Lung (tissue), 11 donors: ENCODE measurements at regions not wholly inside any gene's neighbourhood (a gene's known extent, or its start where the extent isn't known, plus 50 kb on each side); places are given as distances from the start of the nearest gene placed in this dataset.

Experiments used
- ATAC-seq: fragments of 200-7000 bp; cut with Tn5 transposase; one replicate; pipeline ENCODE4 v1.9.1; 2020; ENCODE audit warnings: moderate number of reproducible peaks; ENCODE audit not compliant: insufficient read depth, low FRiP score
- DNase-seq, 3 donors: peaks; one replicate each; pipeline ENCODE4 v3.0.0-alpha.2; 2013 to 2017
- H3K27ac ChIP-seq, 2 donors: one replicate each; pipeline ENCODE4 v1.5.1; 2013; ENCODE audit warnings: mild to moderate bottlenecking in 2 of 2, moderate library complexity in 2 of 2, control low read depth in 1 of 2, inconsistent platforms in 1 of 2, low read depth in 1 of 2, low read length in 1 of 2
- H3K27me3 ChIP-seq, 3 donors: one replicate each; pipeline ENCODE4 v1.5.1; 2013; ENCODE audit warnings: low read length in 2 of 3; ENCODE audit not compliant: control insufficient read depth in 3 of 3, insufficient read depth in 3 of 3
- H3K36me3 ChIP-seq, 4 donors: one replicate each; pipeline ENCODE4 v1.5.1; 2013; ENCODE audit warnings: low read length in 4 of 4, mild to moderate bottlenecking in 1 of 4, moderate library complexity in 1 of 4; ENCODE audit not compliant: control insufficient read depth in 4 of 4, insufficient read depth in 4 of 4
- H3K4me1 ChIP-seq, 5 donors: one replicate each; pipeline ENCODE4 v1.5.1; 2013; ENCODE audit warnings: low read length in 5 of 5, mild to moderate bottlenecking in 2 of 5, moderate library complexity in 1 of 5; ENCODE audit not compliant: control insufficient read depth in 5 of 5, insufficient read depth in 5 of 5
- H3K4me3 ChIP-seq: one replicate; pipeline ENCODE4 v1.5.1; 2013; ENCODE audit warnings: mild to moderate bottlenecking, control low read depth, moderate library complexity
- H3K9ac ChIP-seq, 2 donors: one replicate each; pipeline ENCODE4 v1.5.1; 2013; ENCODE audit warnings: low read length in 2 of 2, control low read depth in 1 of 2; ENCODE audit not compliant: insufficient read depth in 1 of 2
- H3K9me3 ChIP-seq, 4 donors: one replicate each; pipeline ENCODE4 v1.5.1; 2013; ENCODE audit warnings: low read length in 3 of 4, mild to moderate bottlenecking in 1 of 4, moderate library complexity in 1 of 4; ENCODE audit not compliant: control insufficient read depth in 4 of 4, insufficient read depth in 3 of 4
- WGBS, 2 donors: extraction: QIAGEN DNeasy Blood & Tissue Kit; methylation state at CpG; one replicate each; pipeline ENCODE4 v1.1.7; 2013; 5-methylcytosine and 5-hydroxymethylcytosine counted together
- TF ChIP-seq, protein P1 (sequence below): IDR thresholded peaks from 2 replicates; pipeline ENCODE4 v1.5.1; 2012; ENCODE audit warnings: mild to moderate bottlenecking; ENCODE audit errors: control extremely low read depth, extremely low read depth
- donor health status: control.
- donor health status: control.
- donor health status: Bipolar disorder and iron deficiency.
- donor health status: healthy.
- donor health status: DM: yes; HTN: yes; CAD: no.

DNA sequence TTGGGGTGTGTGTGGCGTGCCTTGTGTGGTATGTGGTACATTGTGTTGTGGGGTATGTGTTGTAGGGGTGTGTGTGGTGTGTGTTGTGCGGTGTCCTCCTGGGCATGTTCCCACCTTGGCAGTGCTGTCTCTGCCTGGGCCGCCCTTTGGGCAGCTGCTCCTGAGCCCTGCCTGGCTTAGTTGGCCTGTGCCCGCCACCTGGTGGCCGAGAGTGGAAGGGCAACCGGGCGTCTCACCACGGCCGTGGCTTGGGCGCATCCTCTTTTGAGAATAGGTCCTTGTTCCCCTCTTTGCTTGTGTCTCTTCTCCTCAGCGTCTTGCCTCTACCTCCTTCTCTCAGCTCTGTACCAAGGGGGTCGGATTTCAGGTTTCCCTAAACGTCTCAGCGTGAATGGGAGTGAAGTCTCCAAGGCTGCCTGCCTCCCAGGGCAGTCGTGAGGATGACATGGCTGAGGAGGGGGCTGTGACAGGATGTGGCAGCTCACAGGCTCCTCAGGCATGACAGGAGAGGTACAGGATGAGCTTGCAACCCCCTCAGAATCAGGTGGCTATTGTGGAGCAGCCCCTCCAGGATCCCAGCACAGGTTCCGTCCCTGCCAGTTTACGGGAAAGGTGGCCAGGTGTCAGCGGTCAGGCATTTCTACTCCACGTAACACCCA is 98.4 kb upstream of the PODXL start:
- Histone ChIP-seq H3K36me3 (no peaks in the 10 kb centered on the region), H3K27ac (no peak overlapping the region), H3K4me3 (no peak overlapping the region), H3K9me3 (no peaks in the 10 kb centered on the region), H3K9ac (no peak overlapping the region), H3K4me1 (peaks cover 0 to 6% (median 0%) of the 10 kb centered on the region in 5 donors), H3K27me3 (no peaks in the 10 kb centered on the region)
- DNase-seq (peak; percentile 67 to 79 (median 76)), ATAC-seq (peak; percentile 90)
- WGBS, 2 donors, result 29 to 31% methylated on average over 19 of the region's 19 CpGs
- TF ChIP-seq, protein P1, sequence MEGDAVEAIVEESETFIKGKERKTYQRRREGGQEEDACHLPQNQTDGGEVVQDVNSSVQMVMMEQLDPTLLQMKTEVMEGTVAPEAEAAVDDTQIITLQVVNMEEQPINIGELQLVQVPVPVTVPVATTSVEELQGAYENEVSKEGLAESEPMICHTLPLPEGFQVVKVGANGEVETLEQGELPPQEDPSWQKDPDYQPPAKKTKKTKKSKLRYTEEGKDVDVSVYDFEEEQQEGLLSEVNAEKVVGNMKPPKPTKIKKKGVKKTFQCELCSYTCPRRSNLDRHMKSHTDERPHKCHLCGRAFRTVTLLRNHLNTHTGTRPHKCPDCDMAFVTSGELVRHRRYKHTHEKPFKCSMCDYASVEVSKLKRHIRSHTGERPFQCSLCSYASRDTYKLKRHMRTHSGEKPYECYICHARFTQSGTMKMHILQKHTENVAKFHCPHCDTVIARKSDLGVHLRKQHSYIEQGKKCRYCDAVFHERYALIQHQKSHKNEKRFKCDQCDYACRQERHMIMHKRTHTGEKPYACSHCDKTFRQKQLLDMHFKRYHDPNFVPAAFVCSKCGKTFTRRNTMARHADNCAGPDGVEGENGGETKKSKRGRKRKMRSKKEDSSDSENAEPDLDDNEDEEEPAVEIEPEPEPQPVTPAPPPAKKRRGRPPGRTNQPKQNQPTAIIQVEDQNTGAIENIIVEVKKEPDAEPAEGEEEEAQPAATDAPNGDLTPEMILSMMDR, result peak; percentile 88

DNA sequence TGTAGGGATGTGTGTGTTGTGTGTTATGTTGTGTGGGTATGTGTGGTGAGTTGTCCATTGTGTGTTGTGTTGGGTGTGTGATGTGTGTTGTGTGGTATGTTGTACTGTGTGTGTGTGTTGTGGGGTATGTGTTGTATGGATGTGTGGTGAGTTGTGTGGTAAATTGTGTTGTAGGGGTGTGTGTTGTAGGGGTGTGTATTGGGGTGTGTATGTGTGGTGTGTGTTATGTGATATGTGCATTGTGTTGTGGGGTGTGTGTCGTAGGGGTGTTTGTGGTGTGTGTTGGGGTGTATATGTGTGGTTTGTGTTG is 97.8 kb upstream of the PODXL start:
- no peaks in the 10 kb centered on the region for H3K27me3 ChIP-seq
- no peak for DNase-seq
- H3K9me3 ChIP-seq, result no peaks in the 10 kb centered on the region
- H3K9ac ChIP-seq, result no peak overlapping the region
- no peak overlapping the region for H3K27ac ChIP-seq
- no peak for ATAC-seq
- H3K4me3 ChIP-seq, result no peak overlapping the region
- TF ChIP-seq, protein P1, result no peak
- H3K36me3 ChIP-seq, result no peaks in the 10 kb centered on the region
- H3K4me1 ChIP-seq, result peaks cover 0 to 6% (median 0%) of the 10 kb centered on the region in 5 donors
- whole genome bisulfite sequencing, 2 donors, result 83 to 88% methylated on average over 1 of the region's 1 CpG

DNA sequence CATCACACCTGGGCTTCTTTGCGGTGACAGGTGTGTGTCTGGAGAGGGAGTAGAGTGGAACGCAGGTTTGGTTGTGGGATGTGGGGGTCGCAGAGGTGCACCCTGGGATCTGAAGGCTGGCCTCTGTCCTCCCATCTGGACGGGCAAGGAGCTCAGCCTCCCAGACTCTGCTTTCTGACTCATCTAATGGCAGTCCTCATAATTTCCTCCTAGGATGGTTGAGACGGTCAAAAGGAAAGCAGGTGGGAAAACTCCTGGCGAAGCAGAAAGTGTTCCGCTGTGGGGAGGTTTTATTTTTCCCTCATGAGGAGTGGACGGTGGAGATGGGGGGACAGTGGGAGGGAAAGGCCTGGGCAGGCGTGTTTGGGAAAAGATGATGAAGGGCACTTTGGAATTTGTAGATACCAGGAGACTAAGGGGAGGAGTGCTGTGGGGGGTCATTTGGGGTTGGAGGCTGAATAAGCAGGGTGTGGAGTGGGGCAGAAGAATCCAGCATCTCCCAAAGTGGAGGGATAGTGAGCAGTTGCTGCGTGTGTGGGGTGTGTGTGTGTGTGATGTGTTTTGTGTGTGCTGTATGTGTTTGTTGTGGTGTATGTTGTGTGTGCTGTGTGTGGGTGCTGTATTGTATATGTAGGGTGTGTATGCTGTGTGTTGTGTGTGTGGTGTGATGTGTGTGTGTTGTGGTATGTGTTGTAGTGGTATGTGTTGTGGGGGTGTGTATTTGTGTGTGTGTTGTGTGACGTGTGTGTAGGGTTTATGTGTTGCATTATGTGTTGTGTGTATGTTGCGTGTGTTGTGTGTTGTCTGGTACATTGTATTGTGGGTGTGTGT is 97.2 kb upstream of the PODXL start:
- Histone ChIP-seq H3K9me3 (no peaks in the 10 kb centered on the region), H3K36me3 (no peaks in the 10 kb centered on the region), H3K27me3 (no peaks in the 10 kb centered on the region), H3K4me3 (no peak overlapping the region), H3K27ac (no peak overlapping the region), H3K9ac (no peak overlapping the region), H3K4me1 (peaks cover 0 to 5% (median 0%) of the 10 kb centered on the region in 5 donors)
- WGBS, 2 donors, result 70 to 75% methylated on average over 12 of the region's 12 CpGs
- TF ChIP-seq, protein P1, result no peak
- DNase-seq, result no peak
- ATAC-seq, result no peak
